Rectal smooth muscle tissue (tissue), 1 donor: ENCODE measurements at regions not wholly inside any gene's neighbourhood (a gene's known extent, or its start where the extent isn't known, plus 50 kb on each side); places are given as distances from the start of the nearest gene placed in this dataset.
"Not testable (repeated sequence)": the region's sequence is repeated elsewhere in the genome, so short reads cannot be mapped to it uniquely, and the experiment has no call there.

Experiments
- H3K27ac ChIP-seq: one replicate; pipeline ENCODE4 v1.7.0; 2013; ENCODE audit warnings: low read depth, low read length, inconsistent platforms
- H3K27me3 ChIP-seq: one replicate; pipeline ENCODE4 v1.7.0; 2013; ENCODE audit warnings: low read length; ENCODE audit not compliant: control insufficient read depth, insufficient read depth
- H3K36me3 ChIP-seq: one replicate; pipeline ENCODE4 v1.7.0; 2013; ENCODE audit warnings: low read length; ENCODE audit not compliant: control insufficient read depth, insufficient read depth
- H3K4me1 ChIP-seq: one replicate; pipeline ENCODE4 v1.7.0; 2013; ENCODE audit warnings: low read length; ENCODE audit not compliant: control insufficient read depth, insufficient read depth
- H3K4me3 ChIP-seq: one replicate; pipeline ENCODE4 v1.7.0; 2013; ENCODE audit warnings: low read length
- H3K9ac ChIP-seq: one replicate; pipeline ENCODE4 v1.7.0; 2013; ENCODE audit warnings: low read length

DNA sequence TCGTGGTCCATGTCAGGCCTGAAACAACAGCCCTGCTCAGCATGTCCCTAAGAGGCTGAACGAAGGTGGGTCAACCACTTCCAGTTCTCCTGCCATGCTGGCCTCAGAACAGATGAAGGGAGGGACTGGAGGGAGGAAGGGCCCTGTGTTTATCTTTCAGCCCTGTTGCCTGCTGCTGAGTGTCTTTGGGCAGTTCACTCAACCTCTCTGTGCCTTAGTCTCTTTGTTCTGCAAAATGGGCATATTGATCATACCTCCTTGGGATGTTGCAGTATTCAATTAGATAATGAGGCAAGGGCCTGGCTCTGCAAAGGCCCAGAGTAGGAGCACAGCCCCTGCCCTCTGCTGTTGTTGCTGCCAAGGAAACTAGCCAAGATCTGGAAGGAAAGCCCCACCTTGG is 207.5 kb downstream of the MN1 start:
- H3K4me1 ChIP-seq, result no peaks in the 10 kb centered on the region
- no peak overlapping the region for H3K27ac ChIP-seq
- H3K27me3 ChIP-seq, result no peaks in the 10 kb centered on the region

DNA sequence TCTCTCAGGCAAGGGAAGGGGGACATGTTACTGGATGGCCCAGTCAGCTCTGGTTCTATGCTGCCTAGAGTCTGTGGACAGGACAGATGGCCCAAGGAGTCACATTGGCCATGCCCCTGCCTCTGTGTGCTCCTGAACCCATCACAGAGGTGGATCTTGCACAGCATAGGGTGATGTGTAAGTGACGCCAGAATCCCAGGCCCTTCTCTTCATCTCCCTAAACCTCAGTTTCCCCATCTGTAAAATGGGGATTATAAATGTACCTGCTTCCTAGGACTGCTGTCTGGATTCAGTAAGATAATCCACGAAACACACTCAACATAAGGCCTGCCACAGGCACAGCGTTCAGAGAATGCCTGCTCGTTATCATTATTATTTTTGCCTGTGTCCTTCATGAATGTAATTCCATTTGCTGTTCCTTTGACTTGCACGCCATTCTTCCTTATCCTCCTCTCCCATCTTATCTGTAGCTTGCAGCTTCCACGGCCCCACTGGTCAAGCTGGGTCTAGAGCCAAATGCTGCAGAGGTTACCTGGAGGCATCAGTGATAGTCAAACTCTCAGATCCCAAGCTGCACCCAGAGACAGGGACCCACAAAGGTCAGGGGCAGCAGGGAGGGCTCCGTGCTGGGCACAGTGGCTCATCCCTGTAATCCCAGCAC is 207.0 kb downstream of the MN1 start:
- H3K27me3 ChIP-seq, result no peaks in the 10 kb centered on the region
- no peak overlapping the region for H3K4me3 ChIP-seq
- H3K36me3 ChIP-seq, result no peaks in the 10 kb centered on the region

More for the DNA sequence above, 207.5 kb downstream of the MN1 start:
- Histone ChIP-seq H3K9ac (no peak overlapping the region), H3K4me3 (no peak overlapping the region), H3K36me3 (no peaks in the 10 kb centered on the region)

DNA sequence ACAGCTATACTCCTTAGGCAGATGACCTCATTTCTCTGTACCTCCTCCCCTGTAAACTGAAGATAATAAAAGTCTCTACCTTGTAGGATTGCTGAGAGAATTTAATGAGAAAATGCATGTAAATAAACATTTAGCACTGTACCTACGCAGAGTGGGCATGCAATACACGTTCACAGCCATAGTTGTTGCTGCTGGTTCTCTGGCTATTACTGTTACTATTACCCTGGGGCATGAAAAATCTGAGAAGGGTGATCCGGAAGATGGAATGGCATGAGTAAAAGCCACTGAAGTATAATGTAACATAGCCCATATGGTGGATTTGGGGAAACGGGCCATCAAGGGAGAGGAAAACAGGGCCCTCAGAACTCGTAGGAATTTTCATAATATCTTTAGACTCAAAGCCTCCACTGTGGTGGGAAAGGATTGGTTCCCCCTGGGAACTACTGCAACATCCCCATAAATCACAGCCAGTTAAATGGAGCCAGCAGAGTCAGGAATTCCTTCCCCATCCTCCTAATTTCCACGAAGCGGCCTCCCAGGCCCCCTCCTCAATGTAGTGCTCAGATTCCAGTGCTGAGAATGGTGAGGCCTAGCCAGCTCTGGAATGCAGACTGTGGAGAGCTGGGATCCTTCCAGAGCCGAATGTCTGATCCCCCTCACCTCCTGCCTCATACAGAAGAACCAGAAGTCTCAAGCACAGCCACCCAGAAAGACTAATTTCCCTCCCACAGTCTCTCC is 205.3 kb downstream of the MN1 start:
- no peaks in the 10 kb centered on the region for H3K4me1 ChIP-seq
- H3K4me3 ChIP-seq, result no peak overlapping the region
- H3K27ac ChIP-seq, result no peak overlapping the region
- no peaks in the 10 kb centered on the region for H3K36me3 ChIP-seq
- no peak overlapping the region for H3K9ac ChIP-seq
- no peaks in the 10 kb centered on the region for H3K27me3 ChIP-seq

More for the DNA sequence above, 207.0 kb downstream of the MN1 start:
- Histone ChIP-seq H3K4me1 (no peaks in the 10 kb centered on the region), H3K27ac (no peak overlapping the region), H3K9ac (no peak overlapping the region)

DNA sequence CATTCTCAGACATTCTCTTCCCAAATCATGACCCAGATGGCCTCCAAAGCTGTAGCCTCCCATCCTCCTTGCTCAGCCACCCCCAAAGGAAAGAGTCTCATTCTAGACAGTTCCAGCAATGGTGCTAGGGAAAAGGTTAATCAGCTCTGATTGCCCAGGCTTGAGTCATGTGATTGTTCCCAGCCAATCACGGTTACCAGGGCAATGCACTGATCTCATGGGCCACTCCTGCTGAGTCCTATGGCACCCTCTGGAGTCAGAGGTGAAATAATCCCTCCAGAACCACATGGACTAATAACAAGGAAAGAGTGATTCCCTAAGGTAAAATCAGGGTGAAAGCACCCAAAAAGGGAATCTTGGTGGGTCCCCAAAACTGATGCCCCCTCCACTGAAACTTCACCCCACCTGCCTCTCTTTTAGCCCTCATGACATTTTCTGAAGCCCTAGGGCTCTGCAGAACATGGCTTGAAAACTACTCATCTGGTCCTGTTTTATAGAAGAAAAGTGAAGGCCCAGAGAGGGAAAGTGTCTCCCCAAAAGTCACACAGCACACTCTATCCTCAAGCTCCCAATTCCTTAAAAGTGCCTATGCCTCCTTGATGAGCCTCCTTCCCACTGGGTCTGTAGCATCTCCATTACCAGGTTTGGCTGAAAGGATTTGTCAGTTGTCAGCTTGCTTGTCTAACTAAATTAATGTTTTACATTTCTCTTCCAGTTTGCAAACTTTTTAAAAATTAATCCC is 203.7 kb downstream of the MN1 start:
- Histone ChIP-seq H3K9ac (no peak overlapping the region), H3K4me3 (no peak overlapping the region), H3K27me3 (no peaks in the 10 kb centered on the region), H3K4me1 (no peaks in the 10 kb centered on the region), H3K27ac (no peak overlapping the region), H3K36me3 (no peaks in the 10 kb centered on the region)

DNA sequence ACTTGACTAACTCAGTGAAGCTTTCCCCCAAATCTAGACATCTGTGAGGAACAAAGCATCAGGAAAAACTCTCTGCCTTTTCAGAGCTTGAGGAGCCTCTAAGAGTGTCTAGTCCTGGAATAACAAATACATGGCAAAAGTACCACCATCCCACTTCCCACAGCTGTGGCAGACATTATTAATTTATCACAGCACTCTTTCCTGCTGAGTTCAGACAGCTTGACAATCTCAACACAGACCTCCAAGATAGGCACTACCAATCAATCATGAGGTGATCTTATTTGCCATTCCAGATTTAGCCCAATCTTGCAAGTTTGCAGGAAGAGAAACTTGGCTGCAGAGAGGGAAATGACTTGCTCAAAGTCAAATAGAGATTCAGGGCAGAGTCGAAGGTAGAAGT is 202.8 kb downstream of the MN1 start:
- H3K36me3 ChIP-seq, result no peaks in the 10 kb centered on the region
- H3K27ac ChIP-seq, result no peak overlapping the region
- H3K9ac ChIP-seq, result no peak overlapping the region
- H3K27me3 ChIP-seq, result no peaks in the 10 kb centered on the region
- H3K4me3 ChIP-seq, result no peak overlapping the region
- no peaks in the 10 kb centered on the region for H3K4me1 ChIP-seq

DNA sequence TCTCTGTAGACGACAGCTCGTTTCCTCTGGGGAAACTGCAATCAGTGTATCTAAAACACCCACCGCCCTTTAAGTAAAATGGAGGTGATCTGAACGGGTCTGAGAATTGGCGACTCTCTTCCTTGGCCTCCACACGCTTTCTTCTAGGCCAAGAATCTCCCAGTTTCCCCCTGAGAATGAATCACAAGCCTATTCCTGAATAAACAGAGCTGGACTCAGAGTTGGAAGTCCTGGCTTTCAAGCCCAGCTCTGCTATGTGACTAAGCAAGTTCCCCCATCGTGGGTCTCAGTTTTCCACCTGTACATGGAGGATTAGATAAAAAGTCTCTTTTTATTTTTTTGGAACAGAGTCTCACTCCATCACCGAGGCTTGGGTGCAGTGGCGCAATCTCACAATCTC is 200.4 kb downstream of the MN1 start:
- H3K36me3 ChIP-seq, result no peaks in the 10 kb centered on the region
- no peaks in the 10 kb centered on the region for H3K27me3 ChIP-seq
- no peak overlapping the region for H3K9ac ChIP-seq
- H3K4me3 ChIP-seq, result no peak overlapping the region
- no peak overlapping the region for H3K27ac ChIP-seq
- no peaks in the 10 kb centered on the region for H3K4me1 ChIP-seq

DNA sequence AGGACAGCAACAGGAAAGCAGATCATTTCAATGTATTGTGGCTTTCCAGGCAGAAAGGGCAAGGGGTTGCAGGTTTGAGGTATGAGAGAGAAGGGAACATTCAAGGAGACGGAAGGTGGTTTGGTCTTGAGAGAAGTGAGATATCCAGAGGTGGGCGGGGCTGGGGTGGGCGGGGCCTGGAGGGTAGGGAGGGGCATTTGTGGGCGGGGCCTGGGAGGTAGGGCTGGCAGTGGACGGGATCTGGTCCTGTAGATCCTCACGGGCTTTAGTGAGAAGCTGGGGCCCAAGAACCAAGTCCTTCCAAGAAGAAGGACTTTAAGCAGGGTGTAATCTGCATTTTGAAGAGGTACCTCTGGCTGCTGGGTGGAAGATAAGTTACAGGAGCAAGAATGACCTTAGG is 199.2 kb downstream of the MN1 start:
- Histone ChIP-seq H3K36me3 (no peaks in the 10 kb centered on the region), H3K27me3 (no peaks in the 10 kb centered on the region), H3K9ac (no peak overlapping the region), H3K27ac (no peak overlapping the region), H3K4me3 (no peak overlapping the region), H3K4me1 (no peaks in the 10 kb centered on the region)

DNA sequence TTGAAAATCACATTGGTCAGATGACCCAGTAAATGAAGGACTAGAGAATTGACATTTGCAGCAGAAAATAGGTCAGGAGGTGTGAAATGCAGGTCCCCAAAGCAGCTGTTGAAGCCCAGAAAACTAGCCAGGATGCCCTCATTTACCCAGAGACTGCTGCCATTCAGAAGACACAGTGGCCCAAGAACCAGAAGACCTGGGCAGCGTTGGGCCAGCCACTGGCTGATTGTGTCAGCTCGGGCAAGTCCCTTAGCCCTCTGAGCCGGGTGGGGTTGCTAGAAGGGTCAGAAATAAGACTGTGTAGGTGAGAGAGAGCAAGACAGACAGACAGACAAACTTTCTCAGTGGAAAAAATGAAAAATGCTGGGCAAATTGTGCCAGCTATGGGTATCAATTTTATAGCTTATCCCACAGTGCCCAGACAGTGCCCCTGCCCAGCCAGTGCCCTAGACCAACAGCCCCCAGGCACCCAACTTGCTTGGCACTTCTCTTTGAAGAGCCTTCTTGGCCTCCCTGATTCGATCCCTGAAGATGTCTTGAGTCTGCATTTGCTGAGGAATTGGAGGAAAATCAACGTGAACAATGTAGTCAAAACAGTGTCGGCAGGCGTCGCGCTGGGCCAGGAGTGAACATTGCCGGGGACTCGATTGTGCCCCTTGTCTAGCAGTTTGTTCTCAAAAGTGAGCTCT is 198.3 kb downstream of the MN1 start:
- Histone ChIP-seq H3K36me3 (no peaks in the 10 kb centered on the region), H3K4me3 (no peak overlapping the region), H3K4me1 (no peaks in the 10 kb centered on the region), H3K27ac (no peak overlapping the region), H3K27me3 (no peaks in the 10 kb centered on the region), H3K9ac (no peak overlapping the region)

DNA sequence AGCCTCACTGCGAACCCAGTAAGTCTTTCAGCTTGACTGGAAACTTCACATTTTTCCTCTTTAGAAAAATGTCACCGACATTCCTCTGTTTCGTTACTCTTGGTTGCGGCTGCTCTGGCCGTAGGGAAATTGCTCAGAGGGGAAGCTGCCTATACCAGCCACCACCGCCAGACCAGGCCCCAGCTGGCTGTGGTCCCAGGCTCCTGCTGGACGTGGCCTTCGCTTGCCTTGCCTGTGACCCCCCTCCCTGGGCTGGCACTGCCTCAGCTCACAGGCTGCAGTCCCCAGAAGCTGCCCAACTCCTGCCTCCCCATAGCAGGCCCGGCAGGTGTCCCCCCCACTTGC is 197.8 kb downstream of the MN1 start:
- Histone ChIP-seq H3K4me1 (no peaks in the 10 kb centered on the region), H3K36me3 (no peaks in the 10 kb centered on the region), H3K27me3 (no peaks in the 10 kb centered on the region), H3K9ac (no peak overlapping the region), H3K27ac (no peak overlapping the region), H3K4me3 (no peak overlapping the region)

DNA sequence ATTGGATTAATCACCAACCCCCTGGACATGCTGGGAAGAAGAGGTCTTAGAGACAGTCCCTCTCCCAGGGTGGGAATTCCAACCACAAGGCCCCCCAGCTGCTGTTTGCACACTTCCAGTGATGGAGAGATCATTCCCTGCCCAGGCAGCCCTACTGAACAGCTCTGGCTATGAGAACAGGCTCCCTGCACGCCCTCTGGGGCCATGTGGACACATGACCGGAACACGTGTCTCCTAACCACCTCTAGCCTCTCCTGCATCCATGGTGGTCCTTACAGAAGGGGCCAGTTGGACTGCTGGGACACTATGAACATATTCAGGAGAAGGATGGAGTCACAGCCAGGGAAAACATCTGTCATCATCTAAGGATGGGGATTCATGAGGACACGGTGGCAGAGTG is 196.2 kb downstream of the MN1 start:
- no peaks in the 10 kb centered on the region for H3K36me3 ChIP-seq
- H3K27me3 ChIP-seq, result peaks cover 2% of the 10 kb centered on the region

DNA sequence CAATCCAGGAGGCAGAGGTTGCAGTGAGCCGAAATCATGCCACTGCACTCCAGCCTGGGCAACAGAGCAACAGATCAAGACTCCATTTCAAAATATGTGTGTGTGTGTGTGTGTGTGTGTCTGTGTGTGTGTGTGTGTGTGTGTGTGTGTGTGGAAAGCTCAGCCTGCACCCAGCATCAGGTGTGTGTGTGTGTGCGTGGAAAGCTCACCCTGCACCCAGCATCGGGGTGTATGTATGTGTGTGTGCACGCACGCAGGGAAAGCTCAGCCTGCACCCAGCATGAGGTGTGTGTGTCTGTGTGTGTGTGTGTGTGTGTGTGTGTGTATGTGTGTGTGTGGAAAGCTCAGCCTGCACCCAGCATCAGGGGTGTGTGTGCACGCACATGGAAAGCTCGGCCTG is 193.8 kb downstream of the MN1 start:
- H3K9ac ChIP-seq, H3K36me3 ChIP-seq, H3K4me1 ChIP-seq, H3K27ac ChIP-seq, H3K27me3 ChIP-seq, H3K4me3 ChIP-seq: not testable (repeated sequence)

More for the DNA sequence above, 196.2 kb downstream of the MN1 start:
- H3K4me1 ChIP-seq, result no peaks in the 10 kb centered on the region
- no peak overlapping the region for H3K27ac ChIP-seq
- no peak overlapping the region for H3K9ac ChIP-seq
- no peak overlapping the region for H3K4me3 ChIP-seq

DNA sequence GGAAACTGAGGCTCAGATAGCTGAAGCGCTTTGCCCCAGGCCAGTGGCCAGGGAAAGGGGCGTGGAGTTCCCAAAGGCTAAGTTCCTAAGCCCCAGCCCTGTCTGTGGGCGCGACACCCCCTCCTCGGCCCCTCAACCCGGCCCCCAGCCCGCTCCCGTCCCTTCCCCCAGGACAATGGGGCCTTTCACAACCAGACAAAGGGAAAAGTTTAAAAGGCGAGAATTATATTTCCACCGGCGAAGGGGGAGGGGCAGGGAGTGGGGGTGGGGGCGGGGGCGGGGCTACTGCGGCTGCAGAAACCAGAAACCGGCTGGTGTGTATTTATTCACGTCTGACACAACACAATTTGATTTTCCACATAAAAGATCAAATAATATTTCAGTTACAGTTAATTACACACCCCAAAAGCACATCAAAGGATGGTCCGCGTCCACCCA is 192.1 kb downstream of the MN1 start:
- H3K9ac ChIP-seq, result no peak overlapping the region

More for the DNA sequence above, 192.1 kb downstream of the MN1 start:
- Histone ChIP-seq H3K4me1 (no peaks in the 10 kb centered on the region), H3K36me3 (no peaks in the 10 kb centered on the region), H3K27ac (no peak overlapping the region), H3K27me3 (peaks cover 6% of the 10 kb centered on the region), H3K4me3 (no peak overlapping the region)
